KBM-7 (cell line): ENCODE measurements at regions not wholly inside any gene's neighbourhood (a gene's known extent, or its start where the extent isn't known, plus 50 kb on each side); places are given as distances from the start of the nearest gene placed in this dataset.
"Not testable (repeated sequence)": the region's sequence is repeated elsewhere in the genome, so short reads cannot be mapped to it uniquely, and the experiment has no call there.

Source experiments
- DNase-seq: peaks from one replicate; pipeline ENCODE4 v3.0.0-alpha.2; 2015
- in situ Hi-C: fragments of 300-500 bp; cut with MboI; formaldehyde crosslinking; loops from 2 replicates; pipeline ENCODE4 v1.14.3; 2020; ENCODE audit warnings: low sequenced_read_pairs, low pct_unique_long_range_greater_than_20kb, mixed read lengths

DNA sequence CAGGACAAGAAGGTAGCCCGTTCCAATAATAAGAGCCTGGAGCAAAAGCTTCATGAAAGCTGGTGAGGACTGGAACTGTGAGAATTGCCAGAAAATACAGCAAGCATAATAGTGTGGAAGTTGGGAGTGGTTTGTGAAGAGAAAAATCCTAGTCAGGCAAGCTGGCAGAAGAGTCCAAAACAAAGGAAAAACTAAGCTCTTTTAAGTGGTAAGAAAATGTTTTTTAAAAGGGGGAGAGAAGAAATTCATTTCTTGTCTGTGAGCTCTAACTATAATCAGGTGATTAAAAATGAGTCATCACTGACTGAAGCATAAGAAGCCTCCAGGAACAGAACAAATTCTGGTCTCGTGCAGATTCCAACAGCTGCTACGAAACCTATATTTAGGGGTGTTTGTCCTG, 102.6 kb downstream of the CAAP1 start:
- in situ Hi-C loops = no loop called here

GRCh38 chr9:26786564-26786963, 106.0 kb downstream of the CAAP1 start:
- DNase-seq = no peak
- in situ Hi-C loops = no loop called here

More for the DNA sequence above, 102.6 kb downstream of the CAAP1 start:
- no peak for DNase-seq

GRCh38 chr9:26782899-26783298, 109.7 kb downstream of the CAAP1 start:
- no peak for DNase-seq
- in situ Hi-C loops = no loop called here

- no peak for DNase-seq
- in situ Hi-C loops = no loop called here
Measured at GRCh38 chr9:26781906-26782305, 110.7 kb downstream of the CAAP1 start.

- in situ Hi-C loops, DNase-seq: not testable (repeated sequence)
Measured at GRCh38 chr9:26780307-26780706, 112.3 kb downstream of the CAAP1 start.

DNA sequence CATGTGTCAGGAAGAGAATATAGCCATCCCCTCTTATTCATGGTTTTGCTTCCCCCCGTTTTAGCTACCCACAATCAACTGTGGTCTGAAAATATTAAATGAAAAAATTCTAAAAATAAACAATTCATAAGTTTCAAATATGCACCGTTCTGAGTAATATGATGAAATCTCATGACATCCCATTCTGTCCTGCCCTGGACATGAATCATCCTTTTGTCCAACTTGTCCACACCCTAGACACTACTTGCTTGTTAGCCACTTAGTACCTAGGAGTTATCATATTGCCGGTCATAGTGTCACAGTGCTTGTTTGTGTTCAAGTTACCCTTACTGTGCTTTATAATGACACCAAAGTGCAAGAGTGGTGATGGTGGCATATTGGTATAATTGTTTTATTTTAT, 113.5 kb downstream of the CAAP1 start:
- no peak for DNase-seq
- in situ Hi-C loops = no loop called here

DNA sequence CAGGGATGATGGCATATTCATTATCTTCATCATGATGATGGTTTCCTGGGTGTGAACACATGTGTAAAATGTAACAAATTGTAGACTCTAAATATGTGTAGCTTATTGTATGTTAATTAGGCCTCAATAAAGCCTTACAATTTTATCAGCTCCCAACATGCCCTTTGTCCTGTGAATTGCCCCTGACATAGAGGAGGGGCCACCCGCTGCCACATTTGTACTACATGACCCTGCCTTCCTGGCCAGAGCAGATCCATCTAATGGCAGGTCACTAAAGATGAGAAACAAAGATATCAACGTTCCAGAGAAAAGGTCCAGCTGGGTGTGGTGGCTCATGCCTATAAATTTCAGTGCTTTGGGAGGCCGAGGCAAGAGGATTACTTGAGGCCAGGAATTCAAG, 117.2 kb downstream of the CAAP1 start:
- no peak for DNase-seq
- in situ Hi-C loops = no loop called here

GRCh38 chr9:26773056-26773455, 119.5 kb downstream of the CAAP1 start:
- no peak for DNase-seq

GRCh38 chr9:26770821-26771220, 121.8 kb downstream of the CAAP1 start:
- in situ Hi-C loops = no loop called here
- DNase-seq = no peak

More at GRCh38 chr9:26773056-26773455, 119.5 kb downstream of the CAAP1 start:
- in situ Hi-C loops = no loop called here

DNA sequence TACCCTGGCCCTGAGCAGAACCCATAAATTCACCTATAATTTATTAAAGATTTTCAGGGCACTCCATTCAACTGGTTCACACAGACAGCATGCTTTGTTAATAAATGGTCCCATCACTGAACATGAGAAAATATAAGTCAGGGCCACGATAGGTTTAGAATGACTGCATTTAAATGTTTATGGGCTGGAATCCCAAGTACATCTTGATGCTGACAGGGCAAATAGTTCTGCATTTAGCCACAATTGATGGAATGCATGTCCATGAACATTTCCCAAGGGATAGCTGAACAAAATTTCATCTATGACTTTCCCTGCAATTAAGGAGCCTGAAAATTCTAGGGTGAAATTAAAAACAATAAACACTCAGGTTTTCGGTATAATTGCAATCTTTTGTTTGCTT, 124.5 kb downstream of the CAAP1 start:
- DNase-seq = no peak
- in situ Hi-C loops = no loop called here

DNA sequence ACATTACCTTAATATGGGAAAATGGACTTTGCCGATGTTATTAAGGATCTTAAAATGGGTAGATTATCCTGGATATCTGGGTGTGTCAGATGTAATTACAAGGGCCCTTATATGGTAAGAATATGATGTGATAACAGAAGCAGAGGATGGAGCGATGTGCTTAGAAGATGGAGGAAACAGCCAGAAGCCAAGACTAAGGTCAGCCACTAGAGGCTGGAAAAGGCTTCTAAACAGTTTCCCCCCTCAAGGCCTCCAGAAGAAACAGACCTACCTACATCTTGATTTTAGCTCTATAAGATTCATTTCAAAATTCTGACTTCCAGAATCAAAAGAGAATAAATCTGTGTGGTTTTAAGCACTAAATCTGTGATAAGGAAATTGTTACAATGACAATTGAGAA, 131.9 kb downstream of the CAAP1 start:
- DNase-seq = no peak
- in situ Hi-C loops = no loop called here

DNA sequence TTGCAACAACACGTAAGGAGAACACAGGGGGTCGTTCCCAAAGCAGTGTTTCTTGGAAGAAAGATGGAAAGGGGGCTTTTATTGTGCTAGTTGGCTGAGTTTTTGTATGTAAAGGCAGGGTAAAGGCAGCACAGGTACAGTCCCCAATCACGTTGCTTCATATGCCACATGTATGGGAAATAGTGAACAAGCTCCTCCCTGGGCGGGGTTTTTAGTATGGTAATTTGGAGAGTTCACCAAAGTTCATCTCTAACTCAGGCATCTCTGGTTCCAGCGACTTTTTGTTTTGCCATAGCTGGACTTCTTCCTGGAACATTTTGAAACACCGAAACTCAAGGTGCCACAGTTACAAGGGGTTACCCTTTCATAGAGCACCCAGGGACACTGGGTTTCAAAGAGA, 133.9 kb downstream of the CAAP1 start:
- no peak for DNase-seq
- in situ Hi-C loops = no loop called here

DNA sequence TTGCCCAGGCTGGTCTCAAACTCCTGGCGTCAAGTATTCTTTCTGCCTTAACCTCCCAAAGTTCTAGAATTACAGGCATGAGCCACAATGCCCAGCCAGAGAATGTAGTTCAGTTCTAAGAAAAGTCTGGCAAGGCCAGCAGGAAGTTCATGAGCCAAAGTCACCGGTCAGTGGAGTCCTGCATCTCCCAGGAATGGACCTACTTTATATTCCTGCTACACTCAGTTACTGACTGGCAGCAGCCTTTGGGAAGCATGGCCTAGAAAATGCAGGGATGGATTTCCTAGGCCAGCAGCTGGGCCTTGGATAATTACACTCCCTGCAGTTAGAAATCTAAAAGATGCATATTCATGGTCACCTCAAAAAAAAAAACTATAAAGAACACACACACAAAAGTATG, 135.7 kb downstream of the CAAP1 start:
- no peak for DNase-seq
- in situ Hi-C loops = no loop called here

GRCh38 chr9:26755476-26755875, 137.1 kb downstream of the CAAP1 start:
- in situ Hi-C loops = no loop called here

GRCh38 chr9:26754509-26755164, 138.0 kb downstream of the CAAP1 start:
- in situ Hi-C loops = no loop called here
- DNase-seq = no peak

More at GRCh38 chr9:26755476-26755875, 137.1 kb downstream of the CAAP1 start:
- no peak for DNase-seq

DNA sequence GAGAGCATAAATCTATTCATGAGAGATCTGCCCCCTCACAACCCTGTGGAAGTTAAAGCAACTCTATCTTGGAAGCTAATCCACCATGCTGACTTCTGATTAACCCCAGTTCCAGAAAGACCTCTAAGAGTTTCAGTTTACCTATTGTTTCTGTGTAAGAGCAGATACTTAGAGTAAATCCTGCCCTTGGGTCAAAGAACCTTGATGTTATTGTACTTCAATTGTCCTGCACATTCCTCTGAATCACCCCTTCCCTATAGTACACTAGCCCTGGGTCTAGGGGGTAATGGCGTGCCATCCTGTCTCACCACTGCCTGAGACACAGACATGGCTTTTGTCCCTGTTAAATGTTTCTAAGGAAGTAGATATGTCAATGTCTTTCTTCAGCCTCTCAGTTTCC, 138.6 kb downstream of the CAAP1 start:
- in situ Hi-C loops = no loop called here
- DNase-seq = no peak

DNA sequence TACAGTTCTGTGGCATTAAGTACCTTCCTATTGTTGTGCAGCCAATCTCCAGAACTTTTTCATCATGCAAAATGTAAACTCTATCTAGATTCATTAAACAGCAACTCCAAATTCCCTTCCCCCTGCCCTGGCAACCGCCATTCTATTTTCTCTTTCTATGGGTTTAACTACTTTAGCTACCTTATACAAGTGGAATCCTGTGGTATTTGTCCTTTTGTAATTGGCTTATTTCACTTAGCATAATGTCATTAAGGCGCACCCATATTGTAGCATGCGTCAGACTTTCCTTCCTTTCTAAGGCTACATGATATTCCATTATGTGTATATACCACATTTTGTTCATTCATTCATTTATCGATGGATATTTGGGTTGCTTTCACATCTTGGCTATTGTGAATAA, 142.4 kb downstream of the CAAP1 start:
- in situ Hi-C loops = no loop called here

DNA sequence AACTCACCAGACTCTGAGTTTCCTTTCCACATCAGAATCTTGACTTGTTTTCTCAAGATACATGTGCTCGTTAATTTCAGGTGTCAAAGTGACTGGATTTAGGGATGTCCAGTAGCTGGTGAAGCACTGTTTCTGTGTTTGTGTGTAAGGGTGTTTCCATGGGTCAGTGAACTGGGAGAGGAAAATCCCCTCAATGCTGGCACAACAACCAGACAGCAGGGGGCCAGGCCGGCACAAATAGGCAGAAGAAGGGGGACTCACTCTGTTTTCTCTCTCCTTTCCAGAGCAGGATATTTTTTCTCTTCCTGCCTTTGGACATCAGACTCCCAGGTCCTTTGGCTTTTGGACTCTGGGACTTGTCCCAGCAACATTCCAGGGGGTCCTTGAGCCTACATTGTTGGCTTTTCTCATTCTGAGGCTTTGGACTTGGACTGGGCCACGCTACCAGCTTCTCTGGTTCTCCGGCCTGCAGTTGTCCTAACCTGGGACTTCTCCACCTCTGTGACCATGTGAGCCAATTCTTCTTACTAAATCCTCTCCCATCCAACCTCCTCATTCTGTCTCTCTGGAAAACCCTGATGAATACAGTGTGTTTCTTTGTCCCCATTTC, 144.0 kb downstream of the CAAP1 start:
- in situ Hi-C loops = no loop called here
- DNase-seq = no peak

More for the DNA sequence above, 142.4 kb downstream of the CAAP1 start:
- no peak for DNase-seq

DNA sequence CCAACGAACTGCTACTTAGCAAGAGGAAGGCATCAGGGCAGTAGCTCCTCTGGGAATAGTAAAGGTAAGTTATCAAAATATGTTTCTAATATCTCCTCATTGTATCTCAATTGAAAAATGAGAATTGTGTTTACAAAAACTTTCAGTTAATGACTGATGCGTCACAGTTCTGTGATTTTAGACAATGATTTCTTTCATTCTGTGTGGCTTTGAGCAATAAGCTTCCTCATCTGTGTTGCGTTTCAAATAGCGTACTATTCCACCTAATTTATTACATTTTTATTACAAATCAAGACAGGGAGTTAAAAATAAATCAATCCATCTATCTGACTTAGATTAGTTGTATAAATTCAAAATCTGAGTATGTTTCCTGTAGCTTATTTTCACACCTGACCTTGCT, 145.0 kb downstream of the CAAP1 start:
- DNase-seq = no peak
- in situ Hi-C loops = no loop called here

- in situ Hi-C loops = no loop called here
- no peak for DNase-seq
Measured at GRCh38 chr9:26746357-26747072, 146.1 kb downstream of the CAAP1 start.
